Fibroblast of skin of right biceps (primary cell): ENCODE measurements at regions not wholly inside any gene's neighbourhood (a gene's known extent, or its start where the extent isn't known, plus 50 kb on each side); places are given as distances from the start of the nearest gene placed in this dataset.

Experiments used
- DNase-seq: peaks from one replicate; pipeline ENCODE4 v3.0.0-alpha.2; 2013

DNA sequence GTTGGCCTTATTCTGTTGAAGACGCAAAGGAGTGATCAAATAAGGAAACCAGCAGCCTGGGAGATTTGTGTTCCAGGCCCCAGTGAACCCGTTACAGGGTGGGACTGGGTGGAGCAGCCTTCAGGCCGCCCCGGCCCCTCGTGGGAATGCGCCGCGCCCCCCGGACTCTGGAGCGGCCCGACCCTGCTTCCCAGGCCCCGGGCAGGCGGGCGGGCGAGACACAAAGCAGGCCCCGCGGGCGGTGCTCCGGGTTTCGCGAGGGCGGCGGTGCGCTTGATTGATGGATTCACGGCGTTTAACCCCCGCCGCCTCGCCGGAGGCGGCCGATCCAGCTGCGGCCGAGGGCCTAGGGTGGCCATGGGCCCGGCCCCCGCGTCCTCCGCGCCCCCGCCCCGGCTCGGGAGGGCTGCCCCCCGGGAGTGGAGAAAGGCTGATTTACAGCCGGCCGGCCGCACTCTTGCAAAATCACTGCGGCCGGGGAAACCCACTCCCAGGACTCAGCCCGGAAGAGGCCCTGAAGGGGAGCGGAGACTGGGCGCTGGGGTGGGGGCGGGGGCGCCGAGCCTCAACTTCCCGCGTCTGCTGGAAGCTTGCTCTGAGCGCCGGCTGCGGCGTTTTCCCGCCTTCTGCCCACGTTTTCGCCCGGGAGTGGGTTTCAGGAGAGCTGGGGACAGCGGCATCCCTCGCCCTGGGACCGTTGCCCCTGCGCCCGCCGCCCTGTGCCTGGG is 299.6 kb upstream of the NFE2L3 start:
- no peak for DNase-seq

DNA sequence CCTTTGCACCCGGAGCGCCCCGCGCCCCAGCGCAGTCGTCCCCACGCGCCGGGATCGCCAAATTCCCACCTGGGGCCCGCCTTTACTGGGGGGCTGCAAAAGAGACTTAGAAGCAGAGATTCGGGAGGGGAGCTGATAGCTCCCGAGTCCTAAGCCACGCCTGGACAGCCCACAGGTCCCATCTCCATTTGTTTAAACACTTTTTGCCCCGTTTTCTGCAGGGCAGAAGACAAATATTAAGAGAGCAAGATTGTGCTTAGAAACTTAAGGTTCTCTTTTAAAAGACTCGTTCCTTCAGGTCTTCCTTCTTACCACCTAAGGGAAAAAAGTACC is 299.1 kb upstream of the NFE2L3 start:
- DNase-seq = no peak

GRCh38 chr7:25853314-25853713 is 298.7 kb upstream of the NFE2L3 start:
- DNase-seq = no peak

DNA sequence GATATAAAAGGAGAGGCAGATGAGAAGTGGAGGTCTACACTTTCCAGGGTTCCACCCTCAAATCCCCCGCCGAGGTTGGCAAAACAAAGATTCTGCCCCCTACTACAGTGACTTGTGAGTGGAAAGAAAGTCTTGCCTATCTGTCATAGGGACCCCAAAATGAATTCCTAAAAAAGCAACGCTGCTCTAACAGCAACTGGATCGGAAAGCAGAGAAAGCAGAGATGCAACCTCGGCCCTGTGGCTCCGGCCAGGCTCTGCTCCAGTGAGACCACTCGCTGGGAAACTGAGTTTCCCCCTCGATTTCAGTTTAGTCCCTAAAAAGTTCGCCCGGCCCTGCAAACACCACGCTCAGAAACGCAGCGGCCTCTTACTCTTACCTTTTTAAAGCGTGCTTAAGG is 297.9 kb upstream of the NFE2L3 start:
- DNase-seq = no peak

DNA sequence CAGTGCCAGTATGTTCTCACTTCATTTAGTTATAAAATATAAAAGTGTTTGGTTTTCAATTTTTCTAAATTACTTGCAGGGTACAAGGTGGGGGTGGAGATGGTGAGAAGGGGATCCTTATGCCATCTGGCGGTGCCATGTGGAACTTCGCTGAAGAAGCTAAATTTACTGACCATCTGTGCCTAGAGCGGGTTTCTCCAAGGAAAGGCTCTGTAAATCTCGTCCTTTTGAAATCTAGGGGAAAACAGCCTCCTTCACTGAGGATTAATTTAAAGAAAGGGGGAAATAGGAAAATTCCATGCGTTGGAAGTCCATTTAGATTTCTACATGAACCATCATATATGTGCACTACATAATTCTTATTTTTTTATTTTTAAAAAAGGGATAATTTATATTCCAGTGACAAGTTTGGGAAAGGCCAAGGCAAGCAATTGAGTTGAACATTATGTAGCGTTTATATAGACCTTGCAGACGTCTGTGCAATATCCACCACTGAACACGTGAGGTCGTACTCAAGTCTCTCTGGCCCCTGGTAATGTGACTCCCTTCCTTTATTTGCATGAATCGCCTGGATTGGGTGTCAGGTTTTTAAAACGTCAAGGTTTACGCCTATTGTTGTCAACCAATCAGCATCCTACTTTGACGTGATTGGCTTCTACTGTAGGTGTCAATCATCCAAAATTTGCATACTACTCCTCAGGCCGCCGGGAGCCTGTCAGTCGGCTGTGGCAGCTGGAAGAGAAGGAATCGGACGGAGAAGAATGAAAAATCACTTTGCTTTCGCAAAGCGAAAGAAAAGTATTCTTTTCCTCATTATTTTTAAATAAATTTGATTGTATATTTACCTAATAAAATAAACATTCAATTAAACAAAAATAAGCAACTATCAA is 297.1 kb upstream of the NFE2L3 start:
- peak; percentile 100 for DNase-seq

DNA sequence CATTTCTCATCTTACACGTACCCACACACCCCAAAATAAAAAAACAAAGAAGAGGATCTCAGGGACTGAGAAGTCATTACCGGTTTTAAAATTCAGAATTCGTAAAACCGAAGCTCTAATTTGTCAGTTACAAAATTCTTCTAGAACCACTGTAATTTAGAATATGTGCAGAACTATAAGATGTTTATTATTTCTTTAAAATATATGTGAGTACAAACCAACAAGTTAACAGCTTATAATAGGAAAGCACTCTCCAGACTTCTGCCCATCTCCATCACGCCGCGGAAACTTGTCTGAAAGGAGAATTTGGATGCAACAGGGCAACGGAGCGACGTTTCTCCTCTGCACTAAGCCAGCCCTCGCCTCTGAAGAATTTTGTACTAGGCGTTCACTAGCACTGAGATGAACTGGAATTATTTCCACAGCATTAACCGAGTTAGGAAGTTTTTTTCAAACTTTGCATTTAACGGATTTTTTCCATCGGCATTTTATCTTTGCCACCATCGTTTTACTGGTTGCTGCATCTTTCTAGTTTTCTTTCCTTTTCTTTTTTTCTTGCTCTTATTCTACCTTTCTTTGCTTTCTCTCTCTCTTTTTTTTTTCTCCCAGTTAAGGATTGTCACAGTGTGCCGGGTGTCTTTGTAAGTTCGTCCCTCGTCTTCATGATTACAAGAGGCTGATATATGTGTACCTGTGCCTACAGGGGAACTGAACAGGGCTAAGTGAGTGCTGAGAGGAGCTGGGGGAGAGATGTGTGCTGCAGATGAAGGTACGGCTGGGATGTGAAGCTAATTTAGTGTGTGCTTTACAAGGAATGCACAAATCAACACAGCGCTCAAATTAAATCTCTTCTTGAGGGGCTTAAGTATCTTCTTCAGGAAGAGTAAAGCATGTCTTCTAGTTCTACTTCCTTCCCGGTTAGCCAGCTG is 295.9 kb upstream of the NFE2L3 start:
- no peak for DNase-seq

DNA sequence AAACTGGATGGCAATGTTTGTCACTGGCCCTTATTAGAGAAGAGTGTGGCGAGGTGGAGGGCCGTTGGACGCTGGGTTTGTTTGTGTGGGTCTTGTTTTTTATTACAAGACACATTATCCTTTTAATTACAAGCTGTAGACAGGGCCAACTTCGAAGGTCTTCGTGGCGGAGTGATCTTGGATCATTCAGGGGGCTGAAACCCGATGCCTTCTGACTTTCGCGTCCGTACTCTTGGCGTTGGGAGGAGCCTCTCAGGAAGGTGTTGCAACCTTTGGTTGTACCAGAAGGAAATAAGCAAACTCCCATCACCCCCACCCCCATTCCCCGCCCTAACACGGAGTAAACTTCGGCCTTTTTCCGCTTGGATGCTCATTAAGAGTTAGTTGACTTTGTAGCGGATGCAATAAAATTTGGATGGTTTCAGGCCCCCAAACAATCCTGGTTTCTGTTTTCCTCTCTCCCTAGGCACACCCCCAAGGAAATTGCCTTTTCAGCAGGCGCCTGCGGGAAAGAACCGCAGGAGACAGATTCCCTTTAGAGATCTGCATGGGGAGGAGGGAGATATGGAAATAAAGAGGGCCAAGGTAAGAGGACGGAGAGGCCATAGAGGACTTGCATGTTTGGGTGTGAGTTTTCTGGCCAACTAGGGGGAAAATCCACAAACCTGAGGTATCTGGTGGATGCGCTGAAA is 294.5 kb upstream of the NFE2L3 start:
- DNase-seq = peak; percentile 88

DNA sequence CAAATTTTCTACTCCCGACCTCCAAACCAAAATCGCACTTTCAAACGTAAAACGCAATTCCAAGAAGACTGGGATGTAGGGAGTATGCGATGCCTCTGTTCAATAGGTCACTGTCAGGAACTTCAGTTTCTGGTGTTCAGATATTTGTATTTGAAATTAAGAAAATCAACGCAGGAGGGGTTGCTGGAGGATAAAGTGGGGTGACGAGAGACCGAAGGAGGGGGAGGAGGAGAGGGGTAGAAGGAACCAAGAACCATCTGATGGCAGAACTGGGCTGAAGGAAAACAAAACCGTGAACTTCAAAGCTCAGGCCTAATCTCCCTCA is 293.8 kb upstream of the NFE2L3 start:
- no peak for DNase-seq

DNA sequence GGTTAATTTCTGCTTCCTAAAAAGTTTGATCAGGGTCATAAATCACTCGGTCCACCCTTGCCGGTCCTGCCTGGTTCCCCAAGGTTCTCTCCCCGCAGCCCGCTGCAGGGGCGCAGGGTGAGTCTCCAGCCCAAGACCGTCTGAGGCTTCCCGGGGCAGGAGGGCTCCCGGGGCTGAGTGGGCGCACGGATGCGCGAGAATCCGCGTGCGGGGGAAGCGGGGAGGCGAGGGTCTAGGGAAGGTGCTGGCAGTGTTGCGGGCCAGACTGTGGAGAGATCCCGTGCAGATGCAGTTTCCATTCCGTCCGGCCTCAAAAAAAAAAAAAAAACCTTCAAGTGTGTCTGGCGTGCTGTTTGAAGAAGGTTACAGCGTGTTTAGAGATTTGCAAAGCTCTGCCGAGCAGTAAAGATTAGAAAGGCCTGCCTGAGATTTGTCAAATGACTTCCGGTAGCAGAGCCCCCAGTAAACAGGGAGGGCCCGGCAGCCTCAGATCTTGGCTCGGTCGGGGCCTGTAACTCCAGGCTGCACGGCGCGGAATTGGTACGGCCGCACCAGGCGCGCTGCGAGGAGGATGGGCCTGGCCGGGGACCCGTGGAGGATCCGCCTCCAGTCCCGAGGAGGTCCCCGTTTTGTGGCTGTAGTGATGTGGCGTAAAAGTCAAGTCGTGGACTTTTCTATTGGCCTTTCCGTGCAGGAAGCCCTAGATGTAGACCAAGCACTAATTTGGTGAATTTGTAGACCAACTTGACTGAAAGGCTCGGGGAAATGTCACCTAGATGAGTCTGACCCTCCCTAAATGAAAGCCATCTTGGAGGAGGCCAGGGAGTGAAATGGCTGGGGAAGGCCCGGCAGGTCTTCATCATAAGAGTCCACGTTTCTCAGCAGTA is 293.2 kb upstream of the NFE2L3 start:
- DNase-seq = no peak

DNA sequence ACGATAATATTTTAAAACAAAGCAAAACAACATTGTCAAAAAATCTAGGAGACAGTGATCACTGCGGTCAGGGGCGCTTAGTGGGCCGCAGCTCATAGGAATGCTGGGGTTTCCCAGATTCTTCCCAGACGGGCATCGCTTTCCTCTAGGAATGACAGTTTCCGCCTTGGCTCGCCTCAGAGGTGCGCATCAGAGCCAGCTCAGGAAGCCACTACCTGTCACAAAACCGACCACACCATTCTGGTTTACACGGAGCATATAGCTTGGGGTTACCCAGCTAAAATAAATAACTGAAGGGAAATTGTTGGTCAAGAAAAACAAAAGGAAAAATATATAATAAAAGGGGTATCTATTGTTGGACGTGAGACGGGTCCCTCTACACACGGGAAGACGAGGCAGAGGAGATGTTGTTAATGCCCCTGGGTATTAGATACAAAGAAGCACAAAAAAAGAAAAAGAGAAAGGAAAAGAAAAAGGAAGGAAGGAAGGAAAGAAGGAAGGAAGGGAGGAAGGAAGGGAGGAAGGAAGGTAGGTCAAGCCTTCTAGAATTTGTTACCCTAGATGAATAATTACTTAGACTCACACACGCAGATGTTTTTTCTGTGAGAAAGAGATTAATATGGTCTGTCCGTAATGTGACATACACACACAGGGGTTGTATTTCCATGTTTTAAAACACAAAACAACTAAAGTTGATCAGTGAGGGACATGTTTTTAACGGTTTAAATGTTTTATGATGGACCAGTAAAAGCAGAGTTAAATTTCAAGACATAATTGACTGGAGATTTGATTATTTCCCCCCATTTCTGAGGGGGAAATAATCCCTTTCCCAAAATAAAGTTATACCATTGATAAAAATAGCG is 292.4 kb upstream of the NFE2L3 start:
- DNase-seq = no peak

DNA sequence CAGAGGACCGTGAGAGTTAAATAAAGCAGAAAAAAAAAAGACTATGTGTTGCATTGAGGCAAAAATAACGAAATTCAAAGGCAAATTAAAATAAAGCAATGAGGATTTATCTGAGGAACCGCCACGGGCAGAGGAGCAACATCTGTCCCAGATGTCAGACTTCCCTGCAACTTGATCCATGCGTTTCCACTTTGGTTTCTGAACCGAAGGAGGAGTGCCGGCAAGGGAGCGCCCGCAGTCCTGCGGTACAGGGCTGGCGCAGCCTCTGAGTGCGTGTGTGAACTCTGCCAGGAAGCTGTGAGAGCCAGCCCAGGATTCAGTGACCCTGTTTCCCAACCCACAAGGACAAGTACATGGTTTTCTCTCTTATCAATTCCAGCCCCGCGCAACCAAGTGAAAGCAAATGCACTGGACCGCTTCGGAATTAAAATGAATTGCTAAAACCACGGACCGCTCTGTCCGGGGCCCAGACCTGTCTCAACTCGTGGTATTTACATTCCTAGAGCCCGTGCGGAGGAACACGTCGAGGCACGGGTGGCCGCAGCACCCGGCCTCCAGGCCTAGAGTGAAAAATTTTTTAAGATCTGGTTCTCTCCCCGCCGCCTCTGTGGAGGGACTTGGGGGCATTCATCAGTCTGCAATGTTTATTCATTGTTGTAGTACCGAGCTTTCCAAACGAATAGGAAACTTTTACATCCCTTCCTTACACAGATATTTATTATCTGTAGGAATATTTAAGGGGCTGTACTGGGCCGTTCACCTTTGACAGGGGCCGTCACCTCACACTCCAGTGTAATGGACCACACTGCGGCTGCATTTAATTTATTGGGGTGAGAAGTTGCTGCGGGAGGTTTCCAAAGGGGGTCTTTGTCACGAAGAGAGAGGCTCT is 291.5 kb upstream of the NFE2L3 start:
- no peak for DNase-seq

DNA sequence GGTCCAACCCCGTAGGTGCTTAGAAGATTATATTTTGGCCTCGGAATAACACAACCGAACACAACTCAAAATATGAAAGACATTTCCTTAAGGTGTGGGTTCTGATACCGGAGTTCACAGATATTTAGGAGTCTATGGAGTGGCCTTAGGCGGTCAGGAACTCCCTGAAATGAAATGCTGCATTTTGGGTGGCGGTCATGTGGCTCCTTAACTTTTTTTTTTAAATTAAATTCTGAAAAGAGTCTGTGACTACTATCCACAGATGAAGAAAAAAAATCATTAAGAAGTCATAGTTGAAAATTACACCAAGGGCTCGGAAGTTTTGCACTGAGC is 290.9 kb upstream of the NFE2L3 start:
- no peak for DNase-seq

- DNase-seq = no peak
Observed at GRCh38 chr7:25861601-25862260, 290.3 kb upstream of the NFE2L3 start.

DNA sequence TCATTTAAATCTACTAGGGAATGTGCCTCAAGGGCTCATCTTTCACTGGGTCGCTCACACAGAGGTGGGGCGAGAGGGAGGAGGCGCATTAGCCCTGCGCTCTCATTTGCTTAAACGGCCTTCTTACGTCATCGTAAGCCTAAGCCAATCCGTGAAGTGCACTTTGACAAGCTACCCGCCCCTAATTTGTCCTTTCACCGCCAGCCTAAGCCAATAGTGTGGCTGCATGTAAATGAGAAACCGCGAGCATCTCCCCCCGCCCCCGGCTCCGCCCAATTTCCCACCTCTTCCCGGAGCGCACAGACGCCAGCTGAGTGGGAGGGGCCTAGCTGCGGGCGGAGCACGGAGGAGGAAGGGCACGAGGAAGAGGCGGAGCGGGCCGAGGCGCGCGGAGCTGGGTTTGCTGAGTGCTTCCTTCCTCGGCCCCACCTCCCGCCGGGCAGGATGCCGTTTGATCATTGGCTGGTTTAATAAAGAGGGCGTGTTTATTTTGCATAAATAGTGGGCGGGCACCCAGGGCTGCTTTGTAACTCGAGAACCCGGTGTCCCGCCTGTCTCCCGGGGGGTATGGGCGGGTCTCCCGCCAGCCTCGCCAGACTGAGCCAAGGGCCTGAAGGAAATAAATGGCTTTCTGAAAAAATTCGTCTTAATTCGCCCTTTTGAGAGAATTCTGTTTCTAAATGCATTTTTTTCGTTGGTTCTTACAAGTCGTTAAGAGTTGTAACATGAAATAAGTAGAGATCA is 289.6 kb upstream of the NFE2L3 start:
- peak; percentile 100 for DNase-seq

- no peak for DNase-seq
Observed at GRCh38 chr7:25863005-25863728, 288.8 kb upstream of the NFE2L3 start.

DNA sequence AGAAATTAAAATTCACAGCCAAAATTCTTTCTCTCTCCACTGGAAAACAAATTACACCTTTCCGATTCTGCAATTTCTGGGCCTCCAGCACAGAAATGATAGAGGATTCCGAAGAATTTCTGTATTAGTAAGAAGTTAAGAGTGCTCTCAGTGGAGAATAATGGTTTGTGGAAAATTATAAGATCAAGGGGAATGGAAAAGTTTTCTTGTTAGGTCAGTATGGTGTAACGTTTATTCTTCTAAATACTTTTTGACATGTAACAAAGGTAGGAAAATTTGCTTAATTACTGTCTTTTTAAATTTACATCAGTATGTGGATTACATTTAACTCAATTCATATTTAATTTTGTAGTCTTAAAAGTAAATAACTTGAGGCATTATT is 288.3 kb upstream of the NFE2L3 start:
- no peak for DNase-seq

DNA sequence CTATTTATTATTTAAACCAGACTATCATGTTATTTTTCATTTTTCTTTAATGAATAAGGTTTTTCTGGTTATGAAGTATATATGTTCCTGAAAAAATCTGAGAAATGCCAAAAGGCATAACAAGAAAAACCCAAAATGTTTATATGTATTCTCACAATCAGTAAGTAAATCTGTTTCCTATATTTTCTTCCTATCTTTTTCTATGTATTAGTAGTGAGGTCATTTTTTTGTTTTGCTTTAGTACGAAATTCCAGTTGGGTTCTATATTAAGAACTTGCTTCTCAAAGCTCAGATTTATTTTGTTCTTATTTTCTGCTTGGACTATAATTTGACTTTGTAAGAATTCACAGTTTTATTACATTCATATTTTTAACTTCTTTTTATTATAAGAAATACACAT is 287.5 kb upstream of the NFE2L3 start:
- no peak for DNase-seq
